Non-pigmented ciliary epithelial cell (primary cell): ENCODE measurements at regions not wholly inside any gene's neighbourhood (a gene's known extent, or its start where the extent isn't known, plus 50 kb on each side); places are given as distances from the start of the nearest gene placed in this dataset.

Experiments used
- DNase-seq: peaks from one replicate; pipeline ENCODE4 v3.0.0-alpha.2; 2010; ENCODE audit warnings: low read depth

GRCh38 chr5:77948476-77948875 is 172.3 kb upstream of the TBCA start:
- DNase-seq: no peak

GRCh38 chr5:77947041-77947428 is 170.9 kb upstream of the TBCA start:
- no peak for DNase-seq

GRCh38 chr5:77946381-77947040 is 170.4 kb upstream of the TBCA start:
- DNase-seq: no peak

GRCh38 chr5:77945874-77946273 is 169.7 kb upstream of the TBCA start:
- no peak for DNase-seq

- DNase-seq: no peak
Measured at GRCh38 chr5:77944757-77945340, 168.7 kb upstream of the TBCA start.

- DNase-seq: no peak
Measured at GRCh38 chr5:77943851-77944250, 167.7 kb upstream of the TBCA start.

GRCh38 chr5:77942578-77943239 is 166.6 kb upstream of the TBCA start:
- DNase-seq: no peak

- DNase-seq: no peak
Measured at GRCh38 chr5:77937015-77937908, 161.1 kb upstream of the TBCA start.

GRCh38 chr5:77936365-77936693 is 160.2 kb upstream of the TBCA start:
- no peak for DNase-seq

- DNase-seq: no peak
Measured at GRCh38 chr5:77935506-77936364, 159.6 kb upstream of the TBCA start.

- no peak for DNase-seq
Measured at GRCh38 chr5:77928776-77929300, 152.7 kb upstream of the TBCA start.

GRCh38 chr5:77926337-77926736 is 150.2 kb upstream of the TBCA start:
- DNase-seq: no peak

GRCh38 chr5:77925503-77925902 is 149.4 kb upstream of the TBCA start:
- DNase-seq: no peak

- no peak for DNase-seq
Measured at GRCh38 chr5:77924081-77924480, 147.9 kb upstream of the TBCA start.

GRCh38 chr5:77923666-77924065 is 147.5 kb upstream of the TBCA start:
- no peak for DNase-seq

GRCh38 chr5:77921094-77921768 is 145.1 kb upstream of the TBCA start:
- no peak for DNase-seq

- no peak for DNase-seq
Measured at GRCh38 chr5:77920359-77921058, 144.4 kb upstream of the TBCA start.

GRCh38 chr5:77915346-77915745 is 139.2 kb upstream of the TBCA start:
- no peak for DNase-seq

- DNase-seq: no peak
Measured at GRCh38 chr5:77912721-77913120, 136.6 kb upstream of the TBCA start.

- no peak for DNase-seq
Measured at GRCh38 chr5:77910602-77911188, 134.6 kb upstream of the TBCA start.
